ENCODE measurements at regions not wholly inside any gene's neighbourhood (a gene's known extent, or its start where the extent isn't known, plus 50 kb on each side); places are given as distances from the start of the nearest gene placed in this dataset.
"Not testable (repeated sequence)": the region's sequence is repeated elsewhere in the genome, so short reads cannot be mapped to it uniquely, and the experiment has no call there.

GRCh38 chr13:105841286-105841685 is 694.2 kb downstream of the EFNB2 start:
- H3K27me3 ChIP-seq (replicated peaks; ENCODE audit: control insufficient read depth, insufficient read depth, low read length), result no peaks in the 10 kb centered on the region
- H3K9me3 ChIP-seq (ENCODE audit: control insufficient read depth, low read length), result no peaks in the 10 kb centered on the region
- H3K36me3 ChIP-seq (ENCODE audit: control insufficient read depth, insufficient read depth, low read length, severe bottlenecking), result no peaks in the 10 kb centered on the region
- H3K4me1 ChIP-seq (ENCODE audit: control insufficient read depth, insufficient read depth, low read length), result no peaks in the 10 kb centered on the region
- no peak overlapping the region for H3K4me3 ChIP-seq (ENCODE audit: low read length)
- DNase-seq (ENCODE audit: low read depth), result no peak
- H3K9ac ChIP-seq (ENCODE audit: low read length), result no peak overlapping the region

- Histone ChIP-seq H3K36me3 (ENCODE audit: control insufficient read depth, insufficient read depth, low read length, severe bottlenecking) (no peaks in the 10 kb centered on the region), H3K9me3 (ENCODE audit: control insufficient read depth, low read length) (no peaks in the 10 kb centered on the region), H3K9ac (ENCODE audit: low read length) (no peak overlapping the region), H3K4me3 (ENCODE audit: low read length) (no peak overlapping the region), H3K4me1 (ENCODE audit: control insufficient read depth, insufficient read depth, low read length) (no peaks in the 10 kb centered on the region), H3K27me3 (replicated peaks; ENCODE audit: control insufficient read depth, insufficient read depth, low read length) (no peaks in the 10 kb centered on the region)
- no peak for DNase-seq (ENCODE audit: low read depth)
Observed at GRCh38 chr13:105838231-105838630, 697.2 kb downstream of the EFNB2 start.

GRCh38 chr13:105837295-105837694 is 698.2 kb downstream of the EFNB2 start:
- not testable (repeated sequence) for H3K9ac ChIP-seq (ENCODE audit: low read length); H3K4me3 ChIP-seq (ENCODE audit: low read length); DNase-seq (ENCODE audit: low read depth); H3K9me3 ChIP-seq (ENCODE audit: control insufficient read depth, low read length); H3K27me3 ChIP-seq (replicated peaks; ENCODE audit: control insufficient read depth, insufficient read depth, low read length); H3K36me3 ChIP-seq (ENCODE audit: control insufficient read depth, insufficient read depth, low read length, severe bottlenecking); H3K4me1 ChIP-seq (ENCODE audit: control insufficient read depth, insufficient read depth, low read length)

- no peak overlapping the region for H3K9ac ChIP-seq (ENCODE audit: low read length)
- no peaks in the 10 kb centered on the region for H3K36me3 ChIP-seq (ENCODE audit: control insufficient read depth, insufficient read depth, low read length, severe bottlenecking)
- no peaks in the 10 kb centered on the region for H3K27me3 ChIP-seq (replicated peaks; ENCODE audit: control insufficient read depth, insufficient read depth, low read length)
- no peak overlapping the region for H3K4me3 ChIP-seq (ENCODE audit: low read length)
- H3K9me3 ChIP-seq (ENCODE audit: control insufficient read depth, low read length), result no peaks in the 10 kb centered on the region
- no peak for DNase-seq (ENCODE audit: low read depth)
- peaks cover 2% of the 10 kb centered on the region for H3K4me1 ChIP-seq (ENCODE audit: control insufficient read depth, insufficient read depth, low read length)
Observed at GRCh38 chr13:105830821-105831220, 704.6 kb downstream of the EFNB2 start.

GRCh38 chr13:105827111-105827809 is 708.2 kb downstream of the EFNB2 start:
- no peaks in the 10 kb centered on the region for H3K9me3 ChIP-seq (ENCODE audit: control insufficient read depth, low read length)
- no peaks in the 10 kb centered on the region for H3K27me3 ChIP-seq (replicated peaks; ENCODE audit: control insufficient read depth, insufficient read depth, low read length)
- DNase-seq (ENCODE audit: low read depth), result no peak
- H3K4me3 ChIP-seq (ENCODE audit: low read length), result no peak overlapping the region
- H3K36me3 ChIP-seq (ENCODE audit: control insufficient read depth, insufficient read depth, low read length, severe bottlenecking), result no peaks in the 10 kb centered on the region
- no peak overlapping the region for H3K9ac ChIP-seq (ENCODE audit: low read length)
- H3K4me1 ChIP-seq (ENCODE audit: control insufficient read depth, insufficient read depth, low read length), result peaks cover 2% of the 10 kb centered on the region

GRCh38 chr13:105825071-105825470 is 710.4 kb downstream of the EFNB2 start:
- Histone ChIP-seq H3K4me3 (ENCODE audit: low read length) (no peak overlapping the region), H3K36me3 (ENCODE audit: control insufficient read depth, insufficient read depth, low read length, severe bottlenecking) (no peaks in the 10 kb centered on the region), H3K27me3 (replicated peaks; ENCODE audit: control insufficient read depth, insufficient read depth, low read length) (no peaks in the 10 kb centered on the region), H3K4me1 (ENCODE audit: control insufficient read depth, insufficient read depth, low read length) (peaks cover 2% of the 10 kb centered on the region), H3K9me3 (ENCODE audit: control insufficient read depth, low read length) (no peaks in the 10 kb centered on the region), H3K9ac (ENCODE audit: low read length) (no peak overlapping the region)
- no peak for DNase-seq (ENCODE audit: low read depth)

GRCh38 chr13:105821337-105821736 is 714.1 kb downstream of the EFNB2 start:
- Histone ChIP-seq H3K27me3 (replicated peaks; ENCODE audit: control insufficient read depth, insufficient read depth, low read length) (no peaks in the 10 kb centered on the region), H3K36me3 (ENCODE audit: control insufficient read depth, insufficient read depth, low read length, severe bottlenecking) (no peaks in the 10 kb centered on the region), H3K4me3 (ENCODE audit: low read length) (no peak overlapping the region), H3K4me1 (ENCODE audit: control insufficient read depth, insufficient read depth, low read length) (no peaks in the 10 kb centered on the region), H3K9me3 (ENCODE audit: control insufficient read depth, low read length) (no peaks in the 10 kb centered on the region), H3K9ac (ENCODE audit: low read length) (no peak overlapping the region)
- DNase-seq (ENCODE audit: low read depth), result no peak

GRCh38 chr13:105820415-105820814 is 715.0 kb downstream of the EFNB2 start:
- no peak overlapping the region for H3K4me3 ChIP-seq (ENCODE audit: low read length)

GRCh38 chr13:105817498-105817897 is 718.0 kb downstream of the EFNB2 start:
- no peaks in the 10 kb centered on the region for H3K27me3 ChIP-seq (replicated peaks; ENCODE audit: control insufficient read depth, insufficient read depth, low read length)
- DNase-seq (ENCODE audit: low read depth), result no peak
- H3K36me3 ChIP-seq (ENCODE audit: control insufficient read depth, insufficient read depth, low read length, severe bottlenecking), result no peaks in the 10 kb centered on the region
- H3K9ac ChIP-seq (ENCODE audit: low read length), result no peak overlapping the region
- no peak overlapping the region for H3K4me3 ChIP-seq (ENCODE audit: low read length)
- H3K4me1 ChIP-seq (ENCODE audit: control insufficient read depth, insufficient read depth, low read length), result no peaks in the 10 kb centered on the region
- no peaks in the 10 kb centered on the region for H3K9me3 ChIP-seq (ENCODE audit: control insufficient read depth, low read length)

More at GRCh38 chr13:105820415-105820814, 715.0 kb downstream of the EFNB2 start:
- no peaks in the 10 kb centered on the region for H3K9me3 ChIP-seq (ENCODE audit: control insufficient read depth, low read length)
- H3K27me3 ChIP-seq (replicated peaks; ENCODE audit: control insufficient read depth, insufficient read depth, low read length), result no peaks in the 10 kb centered on the region
- H3K36me3 ChIP-seq (ENCODE audit: control insufficient read depth, insufficient read depth, low read length, severe bottlenecking), result no peaks in the 10 kb centered on the region
- no peaks in the 10 kb centered on the region for H3K4me1 ChIP-seq (ENCODE audit: control insufficient read depth, insufficient read depth, low read length)
- no peak overlapping the region for H3K9ac ChIP-seq (ENCODE audit: low read length)
- DNase-seq (ENCODE audit: low read depth), result no peak

- Histone ChIP-seq H3K36me3 (ENCODE audit: control insufficient read depth, insufficient read depth, low read length, severe bottlenecking) (no peaks in the 10 kb centered on the region), H3K27me3 (replicated peaks; ENCODE audit: control insufficient read depth, insufficient read depth, low read length) (no peaks in the 10 kb centered on the region), H3K4me3 (ENCODE audit: low read length) (no peak overlapping the region), H3K9ac (ENCODE audit: low read length) (no peak overlapping the region), H3K4me1 (ENCODE audit: control insufficient read depth, insufficient read depth, low read length) (no peaks in the 10 kb centered on the region), H3K9me3 (ENCODE audit: control insufficient read depth, low read length) (no peaks in the 10 kb centered on the region)
- no peak for DNase-seq (ENCODE audit: low read depth)
Observed at GRCh38 chr13:105816994-105817393, 718.5 kb downstream of the EFNB2 start.

GRCh38 chr13:105814902-105815250 is 720.6 kb downstream of the EFNB2 start:
- no peak for DNase-seq (ENCODE audit: low read depth)
- no peak overlapping the region for H3K9ac ChIP-seq (ENCODE audit: low read length)

More at GRCh38 chr13:105814902-105815250, 720.6 kb downstream of the EFNB2 start:
- Histone ChIP-seq H3K36me3 (ENCODE audit: control insufficient read depth, insufficient read depth, low read length, severe bottlenecking) (no peaks in the 10 kb centered on the region), H3K27me3 (replicated peaks; ENCODE audit: control insufficient read depth, insufficient read depth, low read length) (no peaks in the 10 kb centered on the region), H3K4me3 (ENCODE audit: low read length) (no peak overlapping the region), H3K4me1 (ENCODE audit: control insufficient read depth, insufficient read depth, low read length) (no peaks in the 10 kb centered on the region), H3K9me3 (ENCODE audit: control insufficient read depth, low read length) (no peaks in the 10 kb centered on the region)

All from adipocyte (in vitro differentiated cells).